ENCODE measurements at regions not wholly inside any gene's neighbourhood (a gene's known extent, or its start where the extent isn't known, plus 50 kb on each side); places are given as distances from the start of the nearest gene placed in this dataset.

- Histone ChIP-seq H3K4me1 (ENCODE audit: control insufficient read depth, insufficient read depth, low read length) (no peaks in the 10 kb centered on the region), H3K36me3 (ENCODE audit: control insufficient read depth, insufficient read depth, low read length) (no peaks in the 10 kb centered on the region), H3K4me3 (ENCODE audit: low read length) (no peak overlapping the region), H3K27me3 (ENCODE audit: control insufficient read depth, insufficient read depth, low read length) (no peaks in the 10 kb centered on the region), H3K27ac (ENCODE audit: low read length) (no peak overlapping the region), H3K9me3 (ENCODE audit: control insufficient read depth, low read depth, low read length) (peaks cover 3% of the 10 kb centered on the region)
- DNase-seq: no peak
- WGBS (ENCODE audit: insufficient coverage, low lambda C conversion rate): no CpG with 5 or more reads among the region's 4 CpGs
Observed at GRCh38 chr2:60148716-60149115, 404.7 kb downstream of the BCL11A start.

- no CpG with 5 or more reads among the region's 3 CpGs for WGBS (ENCODE audit: insufficient coverage, low lambda C conversion rate)
- Histone ChIP-seq H3K27me3 (ENCODE audit: control insufficient read depth, insufficient read depth, low read length) (no peaks in the 10 kb centered on the region), H3K36me3 (ENCODE audit: control insufficient read depth, insufficient read depth, low read length) (no peaks in the 10 kb centered on the region), H3K9me3 (ENCODE audit: control insufficient read depth, low read depth, low read length) (peaks cover 3% of the 10 kb centered on the region), H3K27ac (ENCODE audit: low read length) (no peak overlapping the region), H3K4me1 (ENCODE audit: control insufficient read depth, insufficient read depth, low read length) (no peaks in the 10 kb centered on the region), H3K4me3 (ENCODE audit: low read length) (no peak overlapping the region)
- DNase-seq: no peak
Observed at GRCh38 chr2:60140185-60140584, 413.3 kb downstream of the BCL11A start.

- H3K4me1 ChIP-seq (ENCODE audit: control insufficient read depth, insufficient read depth, low read length): no peaks in the 10 kb centered on the region
- DNase-seq: no peak
Observed at GRCh38 chr2:60136913-60137312, 416.5 kb downstream of the BCL11A start.

GRCh38 chr2:60127191-60127590 is 426.3 kb downstream of the BCL11A start:
- WGBS (ENCODE audit: insufficient coverage, low lambda C conversion rate): no CpG with 5 or more reads among the region's 2 CpGs
- no peak overlapping the region for H3K27ac ChIP-seq (ENCODE audit: low read length)
- H3K36me3 ChIP-seq (ENCODE audit: control insufficient read depth, insufficient read depth, low read length): no peaks in the 10 kb centered on the region
- peaks cover 3% of the 10 kb centered on the region for H3K9me3 ChIP-seq (ENCODE audit: control insufficient read depth, low read depth, low read length)
- no peaks in the 10 kb centered on the region for H3K4me1 ChIP-seq (ENCODE audit: control insufficient read depth, insufficient read depth, low read length)
- no peak overlapping the region for H3K4me3 ChIP-seq (ENCODE audit: low read length)
- no peak for DNase-seq
- no peaks in the 10 kb centered on the region for H3K27me3 ChIP-seq (ENCODE audit: control insufficient read depth, insufficient read depth, low read length)

More at GRCh38 chr2:60136913-60137312, 416.5 kb downstream of the BCL11A start:
- no CpG with 5 or more reads among the region's 2 CpGs for WGBS (ENCODE audit: insufficient coverage, low lambda C conversion rate)
- H3K27me3 ChIP-seq (ENCODE audit: control insufficient read depth, insufficient read depth, low read length): no peaks in the 10 kb centered on the region
- H3K36me3 ChIP-seq (ENCODE audit: control insufficient read depth, insufficient read depth, low read length): no peaks in the 10 kb centered on the region
- H3K4me3 ChIP-seq (ENCODE audit: low read length): no peak overlapping the region
- H3K27ac ChIP-seq (ENCODE audit: low read length): no peak overlapping the region
- peaks cover 3% of the 10 kb centered on the region for H3K9me3 ChIP-seq (ENCODE audit: control insufficient read depth, low read depth, low read length)

- Histone ChIP-seq H3K4me3 (ENCODE audit: low read length) (no peak overlapping the region), H3K36me3 (ENCODE audit: control insufficient read depth, insufficient read depth, low read length) (no peaks in the 10 kb centered on the region), H3K27ac (ENCODE audit: low read length) (no peak overlapping the region), H3K9me3 (ENCODE audit: control insufficient read depth, low read depth, low read length) (peaks cover 3% of the 10 kb centered on the region), H3K4me1 (ENCODE audit: control insufficient read depth, insufficient read depth, low read length) (no peaks in the 10 kb centered on the region), H3K27me3 (ENCODE audit: control insufficient read depth, insufficient read depth, low read length) (no peaks in the 10 kb centered on the region)
- WGBS (ENCODE audit: insufficient coverage, low lambda C conversion rate): 86% methylated on average over 1 of the region's 8 CpGs
- no peak for DNase-seq
Observed at GRCh38 chr2:60125611-60126426, 427.6 kb downstream of the BCL11A start.

- no peaks in the 10 kb centered on the region for H3K4me1 ChIP-seq (ENCODE audit: control insufficient read depth, insufficient read depth, low read length)
- WGBS (ENCODE audit: insufficient coverage, low lambda C conversion rate): no CpG with 5 or more reads among the region's 2 CpGs
- H3K27ac ChIP-seq (ENCODE audit: low read length): no peak overlapping the region
- peaks cover 12% of the 10 kb centered on the region for H3K9me3 ChIP-seq (ENCODE audit: control insufficient read depth, low read depth, low read length)
- no peaks in the 10 kb centered on the region for H3K36me3 ChIP-seq (ENCODE audit: control insufficient read depth, insufficient read depth, low read length)
- no peaks in the 10 kb centered on the region for H3K27me3 ChIP-seq (ENCODE audit: control insufficient read depth, insufficient read depth, low read length)
- H3K4me3 ChIP-seq (ENCODE audit: low read length): no peak overlapping the region
- DNase-seq: no peak
Observed at GRCh38 chr2:60119778-60120177, 433.7 kb downstream of the BCL11A start.

GRCh38 chr2:60118917-60119316 is 434.5 kb downstream of the BCL11A start:
- DNase-seq: no peak
- no peak overlapping the region for H3K27ac ChIP-seq (ENCODE audit: low read length)
- no peak overlapping the region for H3K4me3 ChIP-seq (ENCODE audit: low read length)
- H3K36me3 ChIP-seq (ENCODE audit: control insufficient read depth, insufficient read depth, low read length): no peaks in the 10 kb centered on the region
- peaks cover 12% of the 10 kb centered on the region for H3K9me3 ChIP-seq (ENCODE audit: control insufficient read depth, low read depth, low read length)
- WGBS (ENCODE audit: insufficient coverage, low lambda C conversion rate): no CpG with 5 or more reads among the region's 1 CpG
- H3K27me3 ChIP-seq (ENCODE audit: control insufficient read depth, insufficient read depth, low read length): no peaks in the 10 kb centered on the region
- H3K4me1 ChIP-seq (ENCODE audit: control insufficient read depth, insufficient read depth, low read length): no peaks in the 10 kb centered on the region

GRCh38 chr2:60118061-60118460 is 435.4 kb downstream of the BCL11A start:
- no peak overlapping the region for H3K27ac ChIP-seq (ENCODE audit: low read length)
- no CpG with 5 or more reads among the region's 1 CpG for WGBS (ENCODE audit: insufficient coverage, low lambda C conversion rate)
- H3K9me3 ChIP-seq (ENCODE audit: control insufficient read depth, low read depth, low read length): peaks cover 12% of the 10 kb centered on the region
- H3K4me1 ChIP-seq (ENCODE audit: control insufficient read depth, insufficient read depth, low read length): no peaks in the 10 kb centered on the region
- no peak overlapping the region for H3K4me3 ChIP-seq (ENCODE audit: low read length)
- no peaks in the 10 kb centered on the region for H3K27me3 ChIP-seq (ENCODE audit: control insufficient read depth, insufficient read depth, low read length)
- no peaks in the 10 kb centered on the region for H3K36me3 ChIP-seq (ENCODE audit: control insufficient read depth, insufficient read depth, low read length)
- DNase-seq: no peak

- Histone ChIP-seq H3K9me3 (ENCODE audit: control insufficient read depth, low read depth, low read length) (peaks cover 12% of the 10 kb centered on the region), H3K27me3 (ENCODE audit: control insufficient read depth, insufficient read depth, low read length) (no peaks in the 10 kb centered on the region), H3K27ac (ENCODE audit: low read length) (no peak overlapping the region), H3K4me3 (ENCODE audit: low read length) (no peak overlapping the region), H3K36me3 (ENCODE audit: control insufficient read depth, insufficient read depth, low read length) (no peaks in the 10 kb centered on the region), H3K4me1 (ENCODE audit: control insufficient read depth, insufficient read depth, low read length) (no peaks in the 10 kb centered on the region)
- DNase-seq: no peak
- 100% methylated on average over 1 of the region's 6 CpGs for WGBS (ENCODE audit: insufficient coverage, low lambda C conversion rate)
Observed at GRCh38 chr2:60116161-60116875, 437.1 kb downstream of the BCL11A start.

- Histone ChIP-seq H3K36me3 (ENCODE audit: control insufficient read depth, insufficient read depth, low read length) (no peaks in the 10 kb centered on the region), H3K9me3 (ENCODE audit: control insufficient read depth, low read depth, low read length) (no peaks in the 10 kb centered on the region), H3K27me3 (ENCODE audit: control insufficient read depth, insufficient read depth, low read length) (no peaks in the 10 kb centered on the region), H3K4me3 (ENCODE audit: low read length) (no peak overlapping the region), H3K4me1 (ENCODE audit: control insufficient read depth, insufficient read depth, low read length) (peaks cover under 1% of the 10 kb centered on the region), H3K27ac (ENCODE audit: low read length) (no peak overlapping the region)
- DNase-seq: no peak
- WGBS (ENCODE audit: insufficient coverage, low lambda C conversion rate): no CpG with 5 or more reads among the region's 1 CpG
Observed at GRCh38 chr2:60109744-60110143, 443.7 kb downstream of the BCL11A start.

Measured in large intestine (tissue), 3 donors.